ENCODE measurements at regions not wholly inside any gene's neighbourhood (a gene's known extent, or its start where the extent isn't known, plus 50 kb on each side); places are given as distances from the start of the nearest gene placed in this dataset.

GRCh38 chr1:194300776-194301175, 1114.4 kb upstream of the B3GALT2 start:
- TF ChIP-seq CTCF (IDR thresholded peaks at IDR 0.05) (no peak), ZFX (IDR thresholded peaks at IDR 0.05; ENCODE audit: borderline replicate concordance) (no peak)

Data from 22Rv1 (cell line).